H1 (cell line): ENCODE measurements at regions not wholly inside any gene's neighbourhood (a gene's known extent, or its start where the extent isn't known, plus 50 kb on each side); places are given as distances from the start of the nearest gene placed in this dataset.

Experiments
- ATF2 ChIP-seq: IDR thresholded peaks from 2 replicates; pipeline ENCODE4 v1.6.1; 2012; ENCODE audit warnings: low read length, inconsistent platforms
- KDM4A ChIP-seq: IDR thresholded peaks from one replicate; pipeline ENCODE4 v1.7.1; 2012; ENCODE audit warnings: low read depth, mild to moderate bottlenecking, moderate library complexity, low read length, inconsistent platforms; ENCODE audit not compliant: severe bottlenecking
- KDM5A ChIP-seq: fragments of 200-600 bp; IDR thresholded peaks from 2 replicates; pipeline ENCODE4 v1.7.1; 2012; ENCODE audit warnings: mild to moderate bottlenecking, low read length, inconsistent platforms, mixed read lengths
- SIX5 ChIP-seq: IDR thresholded peaks from 2 replicates; pipeline ENCODE4 v1.6.1; 2011; ENCODE audit warnings: mild to moderate bottlenecking, low read depth, low read length

- TF ChIP-seq KDM5A: no peak
- no peak for TF ChIP-seq SIX5
- TF ChIP-seq KDM4A: no peak
- TF ChIP-seq ATF2: no peak
Measured at GRCh38 chr6:111986651-111987050, 67.3 kb upstream of the CCN6 start (continued).
